ENCODE measurements at regions not wholly inside any gene's neighbourhood (a gene's known extent, or its start where the extent isn't known, plus 50 kb on each side); places are given as distances from the start of the nearest gene placed in this dataset.
A peak's percentile ranks its signal among the peaks of the same experiment; 100 is the strongest.
"Not testable (repeated sequence)": the region's sequence is repeated elsewhere in the genome, so short reads cannot be mapped to it uniquely, and the experiment has no call there.

DNA sequence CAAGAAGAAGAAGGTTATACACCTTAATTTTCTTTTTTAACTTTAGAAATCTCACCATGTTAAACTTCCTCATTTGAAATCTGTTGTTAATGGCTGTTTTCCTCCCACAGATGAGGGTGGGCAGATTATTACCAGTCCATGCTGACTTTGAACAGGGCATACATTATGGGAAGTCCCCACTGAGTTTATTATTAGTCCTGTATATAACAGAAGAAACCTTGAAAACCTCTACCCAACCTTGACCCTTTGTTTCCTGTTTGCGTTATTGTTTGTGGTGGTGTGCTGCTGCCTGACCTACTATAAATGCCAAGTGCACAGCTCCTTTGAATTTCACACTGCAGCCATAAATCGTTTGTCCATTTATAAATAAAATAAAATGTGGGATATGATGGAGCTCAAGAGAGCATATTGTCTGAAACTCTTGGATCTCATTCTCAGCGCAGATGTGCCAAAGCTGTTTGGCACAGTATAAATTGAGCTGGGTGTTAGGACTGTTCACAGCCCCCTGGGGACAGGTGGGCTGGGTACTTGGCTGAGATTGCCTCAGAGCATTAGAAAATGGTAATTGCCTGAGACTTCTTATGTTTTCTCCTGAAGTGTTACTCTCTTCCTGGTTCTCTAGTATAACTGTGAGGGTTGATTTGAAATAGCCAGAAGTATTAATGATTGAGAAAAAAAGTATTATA is 139.6 kb downstream of the SPATA31D1 start:
- peak; percentile 96 for ATAC-seq (replicated peaks)
- Mint-ChIP-seq H3K9me3 (peaks cover 2 to 4% of the 10 kb centered on the region in 2 donors), H3K27ac (peak overlapping the region; percentile 87)

DNA sequence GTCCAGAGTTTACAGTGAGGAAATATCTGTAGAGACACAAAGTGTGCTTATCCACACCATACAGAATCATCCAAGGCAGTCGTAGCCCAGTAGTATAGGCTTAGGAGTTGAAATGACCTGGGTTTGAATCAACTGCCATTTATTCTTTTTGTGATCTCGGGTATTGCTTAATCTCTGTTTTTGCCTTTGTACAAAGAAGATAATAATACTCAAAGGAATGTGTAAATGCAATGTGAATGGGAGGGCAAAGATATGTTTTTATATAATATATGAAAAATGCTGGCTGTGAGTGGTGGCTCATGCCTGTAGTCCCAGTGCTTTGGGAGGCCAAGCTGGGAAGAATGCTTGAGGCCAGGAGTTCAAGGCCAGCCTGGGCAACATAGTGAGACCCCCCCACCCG is 141.1 kb downstream of the SPATA31D1 start:
- DNase-seq (no peak), ATAC-seq (replicated peaks) (no peak)
- Mint-ChIP-seq H3K36me3 (peaks cover 4 to 5% of the 10 kb centered on the region in 2 donors), H3K4me3 (no peak overlapping the region), H3K4me1 (peaks cover 41 to 68% of the 10 kb centered on the region in 2 donors), H3K27ac (peak overlapping the region; percentile 47), H3K9me3 (peaks cover 4 to 6% of the 10 kb centered on the region in 2 donors), H3K27me3 (no peaks in the 10 kb centered on the region)

More for the DNA sequence above, 139.6 kb downstream of the SPATA31D1 start:
- H3K4me1 Mint-ChIP-seq: peaks cover 38 to 68% of the 10 kb centered on the region in 2 donors
- H3K27me3 Mint-ChIP-seq: no peaks in the 10 kb centered on the region
- H3K36me3 Mint-ChIP-seq: peaks cover 4% of the 10 kb centered on the region in 2 donors
- peak; percentile 48 for DNase-seq
- H3K4me3 Mint-ChIP-seq: peak overlapping the region; percentile 26 to 62

DNA sequence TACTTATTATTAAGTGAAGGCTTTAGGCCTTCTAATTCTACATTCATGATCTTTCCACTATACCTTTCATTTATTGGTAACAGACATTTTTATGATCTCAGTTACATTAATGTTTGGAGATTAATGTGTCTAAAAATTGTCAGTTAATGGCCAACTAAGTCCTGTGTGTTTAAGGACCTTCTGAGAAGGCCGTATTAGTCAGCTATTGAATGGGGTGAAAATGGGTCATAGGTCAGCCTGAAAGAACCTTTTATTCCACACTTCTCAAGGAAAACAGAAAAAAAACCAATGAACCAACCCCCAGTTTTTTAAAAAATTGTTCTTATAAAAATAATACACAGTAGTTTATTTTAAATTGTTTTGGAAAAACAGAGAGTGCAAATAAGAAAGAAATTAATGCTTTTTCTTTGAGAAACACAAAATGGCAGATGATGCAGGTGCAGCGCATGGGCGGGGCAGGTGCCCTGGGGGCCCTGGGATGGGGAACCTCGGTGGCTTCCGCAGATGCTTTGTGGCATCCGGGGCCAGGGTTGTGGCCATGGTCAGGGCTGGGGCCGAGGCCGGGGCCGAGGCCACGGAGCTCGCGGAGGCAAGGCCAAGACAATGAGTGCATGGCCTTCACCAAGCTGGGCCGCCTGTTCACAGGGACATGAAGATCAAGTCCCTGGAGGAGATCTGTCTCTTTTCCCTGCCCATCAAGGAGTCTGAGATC is 141.9 kb downstream of the SPATA31D1 start:
- no peak for ATAC-seq (replicated peaks)
- H3K4me3 Mint-ChIP-seq: no peak overlapping the region
- H3K27ac Mint-ChIP-seq: no peak overlapping the region
- no peak for DNase-seq
- no peaks in the 10 kb centered on the region for H3K27me3 Mint-ChIP-seq
- H3K4me1 Mint-ChIP-seq: peaks cover 38 to 63% of the 10 kb centered on the region in 2 donors
- H3K9me3 Mint-ChIP-seq: peaks cover 7 to 8% of the 10 kb centered on the region in 2 donors
- H3K36me3 Mint-ChIP-seq: peaks cover 4 to 6% of the 10 kb centered on the region in 2 donors

DNA sequence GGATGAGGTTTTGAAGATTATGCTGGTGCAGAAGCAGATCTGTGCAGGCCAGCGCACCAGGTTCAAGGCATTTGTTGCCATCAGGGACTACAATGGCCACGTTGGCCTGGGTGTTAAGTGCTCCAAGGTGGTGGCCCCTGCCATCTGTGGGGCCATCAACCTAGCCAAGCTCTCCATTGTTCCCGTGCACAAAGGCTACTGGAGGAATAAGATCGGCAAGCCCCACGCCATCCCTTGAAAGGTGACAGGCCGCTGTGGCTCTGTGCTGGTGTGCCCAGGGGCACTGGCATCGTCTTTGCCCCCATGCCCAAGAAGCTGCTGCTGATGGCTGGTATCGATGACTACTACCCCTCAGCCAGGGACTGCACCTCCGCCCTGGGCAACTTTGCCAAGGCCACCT is 142.5 kb downstream of the SPATA31D1 start:
- peaks cover 8 to 9% of the 10 kb centered on the region in 2 donors for H3K36me3 Mint-ChIP-seq
- H3K4me3 Mint-ChIP-seq: no peak overlapping the region
- peaks cover 11 to 13% of the 10 kb centered on the region in 2 donors for H3K9me3 Mint-ChIP-seq
- no peaks in the 10 kb centered on the region for H3K27me3 Mint-ChIP-seq
- peaks cover 35 to 62% of the 10 kb centered on the region in 2 donors for H3K4me1 Mint-ChIP-seq
- H3K27ac Mint-ChIP-seq: no peak overlapping the region
- ATAC-seq (replicated peaks): no peak
- no peak for DNase-seq

DNA sequence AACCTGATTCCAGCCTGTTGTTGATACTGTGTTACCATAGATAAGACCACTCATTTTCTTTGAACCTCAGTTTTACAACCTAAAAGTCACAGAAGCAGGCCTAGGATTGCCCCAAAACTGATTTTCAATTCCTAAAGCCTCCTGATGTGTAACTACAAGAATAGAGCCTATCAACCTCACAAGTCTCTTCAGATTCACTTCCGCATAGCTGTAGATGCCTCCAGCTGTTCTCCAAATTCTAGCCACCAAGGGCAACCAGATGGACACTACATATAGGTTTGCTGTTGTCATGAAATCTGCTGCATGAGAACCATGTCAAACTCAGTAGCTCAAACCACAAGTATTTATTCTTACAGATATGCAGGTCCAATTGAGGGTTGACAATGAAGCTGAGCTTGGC is 143.5 kb downstream of the SPATA31D1 start:
- H3K4me1 Mint-ChIP-seq: peaks cover 31 to 52% of the 10 kb centered on the region in 2 donors
- peak overlapping the region; percentile 63 for H3K27ac Mint-ChIP-seq
- H3K36me3 Mint-ChIP-seq: peaks cover 9 to 12% of the 10 kb centered on the region in 2 donors
- ATAC-seq (replicated peaks) (peak; percentile 16 to 34), DNase-seq (no peak)
- H3K9me3 Mint-ChIP-seq: peaks cover 13 to 14% of the 10 kb centered on the region in 2 donors
- no peak overlapping the region for H3K4me3 Mint-ChIP-seq
- no peaks in the 10 kb centered on the region for H3K27me3 Mint-ChIP-seq

DNA sequence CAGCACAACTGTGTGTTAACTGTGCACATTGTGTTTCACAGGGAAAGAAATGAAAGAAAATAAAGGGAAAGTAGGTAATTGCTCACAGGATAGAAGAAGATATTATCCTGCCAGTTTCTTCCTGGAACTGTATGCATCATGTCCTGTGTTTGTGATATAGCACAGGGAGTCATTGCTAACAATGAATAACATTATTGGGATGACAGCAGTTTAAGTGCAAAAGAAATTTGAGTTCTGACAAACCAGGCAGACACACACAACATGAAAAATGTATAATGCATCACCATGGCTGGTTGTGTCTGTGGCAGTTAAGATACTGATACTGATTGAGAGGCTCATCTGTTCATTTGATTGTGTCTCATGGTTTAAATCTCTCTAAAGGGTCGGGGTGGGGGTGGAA is 145.4 kb downstream of the SPATA31D1 start:
- Mint-ChIP-seq H3K36me3 (peaks cover 9 to 12% of the 10 kb centered on the region in 2 donors), H3K4me1 (peaks cover 22 to 32% of the 10 kb centered on the region in 2 donors), H3K9me3 (peaks cover 13 to 16% of the 10 kb centered on the region in 2 donors), H3K27me3 (no peaks in the 10 kb centered on the region), H3K27ac (no peak overlapping the region), H3K4me3 (no peak overlapping the region)
- DNase-seq: no peak
- no peak for ATAC-seq (replicated peaks)

DNA sequence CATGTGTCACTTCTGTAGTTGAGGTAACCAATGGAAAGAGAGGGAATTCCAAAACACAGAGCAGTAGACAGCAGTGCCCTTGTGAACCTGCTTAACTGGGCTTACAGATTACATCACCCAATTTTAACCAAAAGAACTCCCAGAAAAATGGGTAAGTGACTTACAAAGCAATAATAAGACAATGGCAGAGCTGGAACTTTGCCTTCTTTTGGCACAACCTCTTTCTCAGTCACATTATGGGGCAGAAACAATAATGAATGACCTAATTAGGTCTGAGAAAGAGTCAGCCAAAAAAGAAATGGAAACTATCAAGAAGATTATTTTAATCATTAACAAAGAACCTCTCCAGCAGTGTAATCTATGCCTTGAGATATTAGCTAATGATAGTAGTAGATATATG is 146.5 kb downstream of the SPATA31D1 start:
- ATAC-seq (replicated peaks): no peak
- Mint-ChIP-seq H3K36me3 (peaks cover 9 to 12% of the 10 kb centered on the region in 2 donors), H3K27me3 (no peaks in the 10 kb centered on the region), H3K4me1 (peaks cover 20 to 25% of the 10 kb centered on the region in 2 donors), H3K27ac (no peak overlapping the region), H3K4me3 (no peak overlapping the region), H3K9me3 (peaks cover 13 to 16% of the 10 kb centered on the region in 2 donors)
- no peak for DNase-seq

DNA sequence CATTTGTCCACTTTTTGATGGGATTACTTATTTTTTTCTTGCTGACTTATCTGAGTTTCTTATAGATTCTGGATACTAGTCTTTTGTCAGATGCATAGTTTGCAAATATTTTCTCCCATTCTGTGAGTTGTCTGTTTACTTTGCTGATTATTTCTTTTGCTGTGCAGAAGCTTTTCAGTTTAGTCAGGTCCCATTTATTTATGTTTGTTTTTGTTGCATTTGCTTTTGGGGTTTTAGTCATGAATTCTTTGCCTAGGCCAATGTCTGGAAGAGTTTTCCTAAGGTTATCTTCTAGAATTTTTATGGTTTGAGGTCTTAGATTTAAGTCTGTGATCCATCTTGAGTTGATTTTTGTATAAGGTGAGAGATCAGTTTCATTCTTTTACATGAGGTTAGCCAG is 149.5 kb downstream of the SPATA31D1 start:
- peaks cover 8 to 14% of the 10 kb centered on the region in 2 donors for H3K9me3 Mint-ChIP-seq
- ATAC-seq (replicated peaks); DNase-seq; H3K36me3 Mint-ChIP-seq; H3K27me3 Mint-ChIP-seq; H3K4me1 Mint-ChIP-seq; H3K27ac Mint-ChIP-seq; H3K4me3 Mint-ChIP-seq: not testable (repeated sequence)

DNA sequence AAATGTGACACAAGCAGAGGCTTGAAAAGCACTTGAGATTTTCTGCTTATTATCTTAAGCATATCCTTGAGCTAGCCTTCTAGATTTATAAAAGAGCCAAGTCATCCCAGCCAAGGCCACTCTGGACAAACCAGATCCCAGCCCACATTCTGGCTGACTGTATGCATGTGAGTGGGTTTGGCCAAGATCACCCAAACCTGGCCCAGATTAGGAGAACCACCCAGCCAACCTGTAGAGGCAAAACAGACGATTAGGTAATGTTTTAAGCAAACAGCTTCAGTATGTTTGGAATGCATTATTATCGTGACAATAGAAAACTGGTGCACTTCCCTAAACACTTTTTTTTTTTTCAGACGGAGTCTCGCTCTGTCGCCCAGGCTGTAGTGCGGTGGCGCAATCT is 151.9 kb downstream of the SPATA31D1 start:
- Mint-ChIP-seq H3K36me3 (peaks cover 3 to 8% of the 10 kb centered on the region in 2 donors), H3K27ac (no peak overlapping the region), H3K4me3 (no peak overlapping the region), H3K9me3 (peaks cover 5 to 10% of the 10 kb centered on the region in 2 donors), H3K27me3 (no peaks in the 10 kb centered on the region), H3K4me1 (peaks cover 3 to 5% of the 10 kb centered on the region in 2 donors)
- ATAC-seq (replicated peaks) (no peak), DNase-seq (no peak)

DNA sequence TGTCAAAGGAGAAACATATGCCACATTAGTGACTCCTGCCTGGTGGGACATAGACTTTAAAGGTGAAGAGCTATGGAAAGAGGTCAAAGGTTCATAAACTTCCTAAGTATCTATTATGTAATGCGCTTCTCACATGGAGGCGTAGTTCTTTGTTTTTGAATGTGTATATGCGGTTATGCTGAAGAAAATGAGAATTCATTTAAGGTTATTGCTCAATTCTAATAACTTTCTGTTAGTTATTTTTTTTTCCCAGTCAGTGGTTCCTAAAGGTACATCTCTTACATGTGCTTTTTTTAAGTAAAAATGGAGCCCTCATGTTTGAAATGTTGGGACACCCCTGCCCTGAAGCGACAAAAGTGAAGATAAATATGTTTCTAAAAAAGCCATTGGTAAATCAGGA is 156.2 kb downstream of the SPATA31D1 start:
- peaks cover 0 to 2% of the 10 kb centered on the region in 2 donors for H3K4me1 Mint-ChIP-seq
- H3K27ac Mint-ChIP-seq: no peak overlapping the region
- H3K36me3 Mint-ChIP-seq: no peaks in the 10 kb centered on the region
- no peaks in the 10 kb centered on the region for H3K9me3 Mint-ChIP-seq
- DNase-seq (no peak), ATAC-seq (replicated peaks) (no peak)
- no peak overlapping the region for H3K4me3 Mint-ChIP-seq
- H3K27me3 Mint-ChIP-seq: no peaks in the 10 kb centered on the region

DNA sequence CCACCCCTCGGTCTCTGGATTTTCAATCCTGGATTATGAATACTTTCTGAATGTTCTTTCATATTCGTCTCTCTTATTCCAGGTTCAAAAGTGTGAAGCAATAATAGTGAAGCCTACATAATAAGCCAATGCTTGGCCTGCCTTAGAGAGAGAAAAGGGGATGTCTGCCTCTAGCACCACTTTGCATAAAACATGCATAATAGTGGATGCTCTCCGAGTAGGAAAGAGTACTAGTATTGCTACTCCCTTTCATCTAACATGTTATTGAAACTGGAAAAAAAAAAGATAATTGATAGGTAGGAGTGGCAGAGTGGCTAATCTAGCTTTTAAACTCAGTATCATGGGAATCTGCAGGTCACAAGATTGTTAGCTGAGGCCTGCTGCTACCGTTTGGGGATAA is 158.1 kb downstream of the SPATA31D1 start:
- DNase-seq (no peak), ATAC-seq (replicated peaks) (no peak)
- no peak overlapping the region for H3K4me3 Mint-ChIP-seq
- no peak overlapping the region for H3K27ac Mint-ChIP-seq
- H3K9me3 Mint-ChIP-seq: no peaks in the 10 kb centered on the region
- H3K36me3 Mint-ChIP-seq: no peaks in the 10 kb centered on the region
- no peaks in the 10 kb centered on the region for H3K27me3 Mint-ChIP-seq
- peaks cover 0 to 2% of the 10 kb centered on the region in 2 donors for H3K4me1 Mint-ChIP-seq

DNA sequence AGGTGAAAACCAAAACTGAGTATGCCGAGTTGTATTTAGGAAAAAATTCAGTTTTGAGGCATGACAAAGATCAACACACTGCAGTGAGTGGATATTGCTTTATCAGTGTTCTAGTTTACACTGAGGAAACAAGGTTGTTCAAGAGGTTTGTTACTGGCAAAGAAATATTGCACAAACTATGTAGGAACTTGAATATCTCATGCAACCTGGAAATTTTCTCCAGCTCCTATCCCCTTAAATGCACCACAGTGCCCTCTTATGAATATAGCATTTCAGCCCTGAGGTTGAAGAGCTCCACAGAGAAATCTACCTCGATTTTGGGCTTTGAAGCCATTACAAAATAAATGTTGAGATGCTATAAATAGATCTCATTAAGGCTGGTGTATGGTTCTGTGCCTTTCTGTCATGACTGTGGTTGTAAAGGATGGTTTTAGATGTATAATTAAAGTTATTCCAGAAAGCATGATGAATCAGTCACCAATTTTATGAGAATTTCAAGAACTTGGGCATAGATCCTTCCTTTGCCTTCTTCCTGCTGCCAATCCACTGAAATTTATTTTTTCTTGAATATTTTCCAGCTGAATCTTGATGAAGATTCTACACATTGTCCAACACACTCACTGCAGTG is 159.3 kb downstream of the SPATA31D1 start:
- Mint-ChIP-seq H3K36me3 (no peaks in the 10 kb centered on the region), H3K27me3 (no peaks in the 10 kb centered on the region), H3K4me1 (peaks cover 4 to 6% of the 10 kb centered on the region in 2 donors), H3K4me3 (no peak overlapping the region), H3K9me3 (no peaks in the 10 kb centered on the region), H3K27ac (no peak overlapping the region)
- ATAC-seq (replicated peaks) (no peak), DNase-seq (no peak)

DNA sequence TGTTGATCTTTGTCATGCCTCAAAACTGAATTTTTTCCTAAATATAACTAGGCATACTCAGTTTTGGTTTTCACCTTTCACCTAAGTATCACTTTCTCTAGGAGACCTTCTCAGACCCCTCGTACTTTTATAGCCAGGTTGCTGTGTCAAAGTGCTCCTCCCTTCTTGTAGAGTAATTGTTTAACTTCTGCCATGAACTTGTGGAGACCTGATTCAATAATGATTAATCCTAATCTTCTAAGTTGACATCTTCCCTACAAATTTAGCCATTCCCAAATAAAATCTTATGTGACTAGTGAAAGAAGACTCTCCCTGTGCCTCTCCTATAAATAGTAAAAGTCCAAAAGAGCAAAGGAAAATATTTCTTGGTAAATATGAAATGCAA is 159.8 kb downstream of the SPATA31D1 start:
- peaks cover 8 to 9% of the 10 kb centered on the region in 2 donors for H3K4me1 Mint-ChIP-seq
- ATAC-seq (replicated peaks) (no peak), DNase-seq (no peak)
- H3K27me3 Mint-ChIP-seq: no peaks in the 10 kb centered on the region
- H3K36me3 Mint-ChIP-seq: no peaks in the 10 kb centered on the region
- no peaks in the 10 kb centered on the region for H3K9me3 Mint-ChIP-seq
- H3K4me3 Mint-ChIP-seq: no peak overlapping the region
- no peak overlapping the region for H3K27ac Mint-ChIP-seq

DNA sequence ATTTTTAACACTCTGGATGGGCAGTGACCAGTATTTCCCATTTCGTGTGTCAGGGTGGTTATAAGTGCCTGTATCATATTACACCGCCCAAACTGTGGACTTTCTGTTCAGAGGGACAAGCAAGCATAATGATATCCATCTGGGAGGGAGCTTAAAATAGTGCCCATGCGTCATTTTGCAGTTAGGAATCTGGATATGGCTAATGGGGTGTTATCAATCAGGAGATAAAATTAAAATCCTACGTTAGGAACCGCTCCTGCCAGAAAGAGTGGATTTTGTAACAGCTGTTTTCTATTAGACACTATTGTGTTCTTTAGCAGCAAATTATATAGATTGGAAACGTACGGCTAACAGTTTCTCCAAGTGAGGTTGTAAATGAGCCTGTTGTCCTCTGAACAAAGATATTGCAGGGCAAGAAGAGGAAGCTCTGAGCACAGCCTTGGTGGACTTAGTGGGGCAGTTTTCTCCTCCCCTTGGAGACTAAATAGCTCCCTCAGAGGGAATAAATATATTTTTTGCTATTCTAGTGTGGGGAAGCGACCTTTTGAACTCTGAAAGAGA is 160.4 kb downstream of the SPATA31D1 start:
- Mint-ChIP-seq H3K4me3 (no peak overlapping the region), H3K4me1 (peaks cover 8 to 9% of the 10 kb centered on the region in 2 donors), H3K27ac (no peak overlapping the region), H3K9me3 (no peaks in the 10 kb centered on the region), H3K36me3 (no peaks in the 10 kb centered on the region), H3K27me3 (no peaks in the 10 kb centered on the region)
- ATAC-seq (replicated peaks) (no peak), DNase-seq (no peak)

Data from stimulated activated naive B cell treated with anti-CD40 and anti-IgM and Interleukin-4, amounts not matched to agents 10 μg/mL and 1 μg/mL and 100 μg/mL, for 72 hours (primary cell).